ENCODE measurements at regions not wholly inside any gene's neighbourhood (a gene's known extent, or its start where the extent isn't known, plus 50 kb on each side); places are given as distances from the start of the nearest gene placed in this dataset.

GRCh38 chr21:43332861-43333297 lies 94.1 kb downstream of the SIK1 start:
- DNase-seq (ENCODE audit: low spot score): no peak

- DNase-seq (ENCODE audit: low spot score): no peak
These were observed 94.7 kb downstream of the SIK1 start for GRCh38 chr21:43331962-43332828.

- DNase-seq (ENCODE audit: low spot score): no peak
These were observed 95.6 kb downstream of the SIK1 start for GRCh38 chr21:43331111-43331961.

GRCh38 chr21:43330306-43330881 lies 96.5 kb downstream of the SIK1 start:
- no peak for DNase-seq (ENCODE audit: low spot score)

- DNase-seq (ENCODE audit: low spot score): no peak
These were observed 97.1 kb downstream of the SIK1 start for GRCh38 chr21:43329711-43330269.

GRCh38 chr21:43328958-43329691 lies 97.8 kb downstream of the SIK1 start:
- no peak for DNase-seq (ENCODE audit: low spot score)

GRCh38 chr21:43328185-43328957 lies 98.6 kb downstream of the SIK1 start:
- no peak for DNase-seq (ENCODE audit: low spot score)

- DNase-seq (ENCODE audit: low spot score): no peak
These were observed 100.8 kb downstream of the SIK1 start for GRCh38 chr21:43325968-43326715.

- no peak for DNase-seq (ENCODE audit: low spot score)
These were observed 101.9 kb downstream of the SIK1 start for GRCh38 chr21:43325036-43325435.

- no peak for DNase-seq (ENCODE audit: low spot score)
These were observed 102.3 kb downstream of the SIK1 start for GRCh38 chr21:43324596-43324995.

GRCh38 chr21:43323244-43324005 lies 103.5 kb downstream of the SIK1 start:
- DNase-seq (ENCODE audit: low spot score): no peak

GRCh38 chr21:43322805-43323204 lies 104.1 kb downstream of the SIK1 start:
- DNase-seq (ENCODE audit: low spot score): no peak

- DNase-seq (ENCODE audit: low spot score): no peak
These were observed 104.6 kb downstream of the SIK1 start for GRCh38 chr21:43322311-43322710.

- DNase-seq (ENCODE audit: low spot score): no peak
These were observed 105.3 kb downstream of the SIK1 start for GRCh38 chr21:43321611-43322010.

- no peak for DNase-seq (ENCODE audit: low spot score)
These were observed 105.8 kb downstream of the SIK1 start for GRCh38 chr21:43321111-43321510.

GRCh38 chr21:43320526-43320925 lies 106.4 kb downstream of the SIK1 start:
- DNase-seq (ENCODE audit: low spot score): no peak

- DNase-seq (ENCODE audit: low spot score): no peak
These were observed 107.8 kb downstream of the SIK1 start for GRCh38 chr21:43318841-43319781.

GRCh38 chr21:43318368-43318767 lies 108.6 kb downstream of the SIK1 start:
- DNase-seq (ENCODE audit: low spot score): no peak

Measured in ecto neural progenitor cell (in vitro differentiated cells).